ENCODE measurements at regions not wholly inside any gene's neighbourhood (a gene's known extent, or its start where the extent isn't known, plus 50 kb on each side); places are given as distances from the start of the nearest gene placed in this dataset.

DNA sequence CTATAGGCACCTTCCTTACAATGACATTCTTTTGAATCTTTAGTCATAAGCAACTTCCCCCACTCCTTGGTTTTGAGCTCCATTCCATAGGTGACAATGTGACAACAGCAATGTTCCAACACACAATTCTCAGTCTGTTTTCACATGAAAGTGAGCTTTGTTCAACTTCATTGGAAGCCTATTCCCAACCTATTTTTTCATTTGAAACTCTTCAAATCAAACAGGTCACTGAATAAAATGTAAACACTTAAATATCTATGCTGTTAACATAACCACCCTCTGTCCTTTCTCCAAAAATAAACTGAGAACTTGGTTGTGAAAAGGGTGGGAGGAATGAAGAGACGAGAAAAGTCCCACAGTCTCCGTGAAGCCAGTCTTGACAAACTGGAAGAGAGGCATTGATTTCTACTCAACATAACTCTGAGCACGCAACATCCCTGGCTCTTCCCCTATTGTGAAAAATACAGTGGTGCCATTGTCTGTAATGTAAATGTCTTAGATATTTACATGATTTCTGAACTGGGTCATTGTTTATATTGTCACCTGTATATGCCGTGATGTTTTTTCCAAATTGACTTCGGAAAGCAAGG lies 343.1 kb downstream of the TFAP2A start:
- dilution Hi-C loops (cut with HindIII; ENCODE audit: low sequenced_read_pairs, unreplicated experiment) = no loop called here
- no peak for TF ChIP-seq RFX5 (IDR thresholded peaks at IDR 0.05; ENCODE audit: low read depth, low read length)
- TF ChIP-seq MAFK (IDR thresholded peaks at IDR 0.05; ENCODE audit: low read depth, low read length) = no peak
- TF ChIP-seq POLR2A (IDR thresholded peaks at IDR 0.05; ENCODE audit: low read depth, low read length) = no peak
- TF ChIP-seq RAD21 (IDR thresholded peaks at IDR 0.05; ENCODE audit: low read length) = no peak
- TF ChIP-seq RCOR1 (IDR thresholded peaks at IDR 0.05; ENCODE audit: insufficient replicate concordance, low read length) = no peak
- no peak for TF ChIP-seq SMC3 (IDR thresholded peaks at IDR 0.05; ENCODE audit: low read depth, low read length)
- no peak for TF ChIP-seq MXI1 (IDR thresholded peaks at IDR 0.05; ENCODE audit: borderline replicate concordance, low read depth, low read length)
- TF ChIP-seq, protein P1, sequence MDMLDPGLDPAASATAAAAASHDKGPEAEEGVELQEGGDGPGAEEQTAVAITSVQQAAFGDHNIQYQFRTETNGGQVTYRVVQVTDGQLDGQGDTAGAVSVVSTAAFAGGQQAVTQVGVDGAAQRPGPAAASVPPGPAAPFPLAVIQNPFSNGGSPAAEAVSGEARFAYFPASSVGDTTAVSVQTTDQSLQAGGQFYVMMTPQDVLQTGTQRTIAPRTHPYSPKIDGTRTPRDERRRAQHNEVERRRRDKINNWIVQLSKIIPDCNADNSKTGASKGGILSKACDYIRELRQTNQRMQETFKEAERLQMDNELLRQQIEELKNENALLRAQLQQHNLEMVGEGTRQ (IDR thresholded peaks at IDR 0.05; ENCODE audit: low read depth, low read length) = no peak
- TF ChIP-seq CEBPB (IDR thresholded peaks at IDR 0.05; ENCODE audit: low read depth, low read length) = no peak
- TF ChIP-seq, protein P2, sequence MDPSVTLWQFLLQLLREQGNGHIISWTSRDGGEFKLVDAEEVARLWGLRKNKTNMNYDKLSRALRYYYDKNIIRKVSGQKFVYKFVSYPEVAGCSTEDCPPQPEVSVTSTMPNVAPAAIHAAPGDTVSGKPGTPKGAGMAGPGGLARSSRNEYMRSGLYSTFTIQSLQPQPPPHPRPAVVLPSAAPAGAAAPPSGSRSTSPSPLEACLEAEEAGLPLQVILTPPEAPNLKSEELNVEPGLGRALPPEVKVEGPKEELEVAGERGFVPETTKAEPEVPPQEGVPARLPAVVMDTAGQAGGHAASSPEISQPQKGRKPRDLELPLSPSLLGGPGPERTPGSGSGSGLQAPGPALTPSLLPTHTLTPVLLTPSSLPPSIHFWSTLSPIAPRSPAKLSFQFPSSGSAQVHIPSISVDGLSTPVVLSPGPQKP (IDR thresholded peaks at IDR 0.05; ENCODE audit: borderline replicate concordance, low read depth, low read length) = no peak
- TF ChIP-seq, protein P3, sequence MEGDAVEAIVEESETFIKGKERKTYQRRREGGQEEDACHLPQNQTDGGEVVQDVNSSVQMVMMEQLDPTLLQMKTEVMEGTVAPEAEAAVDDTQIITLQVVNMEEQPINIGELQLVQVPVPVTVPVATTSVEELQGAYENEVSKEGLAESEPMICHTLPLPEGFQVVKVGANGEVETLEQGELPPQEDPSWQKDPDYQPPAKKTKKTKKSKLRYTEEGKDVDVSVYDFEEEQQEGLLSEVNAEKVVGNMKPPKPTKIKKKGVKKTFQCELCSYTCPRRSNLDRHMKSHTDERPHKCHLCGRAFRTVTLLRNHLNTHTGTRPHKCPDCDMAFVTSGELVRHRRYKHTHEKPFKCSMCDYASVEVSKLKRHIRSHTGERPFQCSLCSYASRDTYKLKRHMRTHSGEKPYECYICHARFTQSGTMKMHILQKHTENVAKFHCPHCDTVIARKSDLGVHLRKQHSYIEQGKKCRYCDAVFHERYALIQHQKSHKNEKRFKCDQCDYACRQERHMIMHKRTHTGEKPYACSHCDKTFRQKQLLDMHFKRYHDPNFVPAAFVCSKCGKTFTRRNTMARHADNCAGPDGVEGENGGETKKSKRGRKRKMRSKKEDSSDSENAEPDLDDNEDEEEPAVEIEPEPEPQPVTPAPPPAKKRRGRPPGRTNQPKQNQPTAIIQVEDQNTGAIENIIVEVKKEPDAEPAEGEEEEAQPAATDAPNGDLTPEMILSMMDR (conservative IDR thresholded peaks at IDR 0.05; ENCODE audit: low read depth, low read length) = no peak
- no peak for TF ChIP-seq CHD1 (IDR thresholded peaks at IDR 0.05; ENCODE audit: low read depth, low read length)
- H3K79me1 ChIP-seq (ENCODE audit: low read depth in 1 of 2, low read length in 2 of 2) = no peaks in the 10 kb centered on the region

More for the DNA sequence above, 343.1 kb downstream of the TFAP2A start:
- H2BK15ac ChIP-seq (ENCODE audit: low read depth, low read length) = no peak overlapping the region
- no peak overlapping the region for H3K27ac ChIP-seq (ENCODE audit: insufficient read depth, low read length)
- no peak overlapping the region for H3K23ac ChIP-seq (ENCODE audit: low read depth, low read length)
- intact Hi-C loops (cut with micrococcal nuclease) (no loop called here), in situ Hi-C loops (cut with MboI; ENCODE audit: low sequenced_read_pairs) (no loop called here)
- H3K4me1 ChIP-seq (ENCODE audit: control insufficient read depth, insufficient read depth, low read length) = no peaks in the 10 kb centered on the region
- ATAC-seq (ENCODE audit: low read depth) = no peak
- H3K36me3 ChIP-seq (ENCODE audit: control insufficient read depth, insufficient read depth, low read length) = no peaks in the 10 kb centered on the region
- no peak overlapping the region for H3K4ac ChIP-seq (ENCODE audit: low read depth, low read length)
- no peak overlapping the region for H3K14ac ChIP-seq (replicated peaks; ENCODE audit: low read depth, low read length)
- no peak overlapping the region for H3K4me3 ChIP-seq (ENCODE audit: insufficient read depth, low read depth, low read length)
- no peak overlapping the region for H4K5ac ChIP-seq (ENCODE audit: low read depth, low read length)
- no peak overlapping the region for H2AK5ac ChIP-seq (ENCODE audit: low read depth, low read length)
- H4K8ac ChIP-seq (ENCODE audit: low read depth in 2 of 2, low read length in 2 of 2) = no peak overlapping the region
- no peak overlapping the region for H3K56ac ChIP-seq (ENCODE audit: extremely low read depth, insufficient read depth, low read length)
- no peaks in the 10 kb centered on the region for H3K27me3 ChIP-seq (ENCODE audit: control insufficient read depth, insufficient read depth, low read length)
- H2BK20ac ChIP-seq (ENCODE audit: low read depth, low read length) = no peak overlapping the region
- H3K18ac ChIP-seq (ENCODE audit: low read depth, low read length) = no peak overlapping the region
- no TSS peak for BruUV-seq (replicated peaks)
- no peak overlapping the region for H2BK5ac ChIP-seq (ENCODE audit: low read depth, low read length, poor library complexity, severe bottlenecking)
- POLR2A ChIA-PET (ENCODE audit: unreplicated experiment) = no interaction called here
- no peaks in the 10 kb centered on the region for H4K20me1 ChIP-seq (ENCODE audit: insufficient read depth, low read length)
- no peak overlapping the region for H4K91ac ChIP-seq (ENCODE audit: insufficient read depth, low read depth, low read length)
- no peak overlapping the region for H3K9ac ChIP-seq (ENCODE audit: low read depth, low read length)
- WGBS, 2 experiments (ENCODE audit: extremely low coverage in 2 of 2, insufficient read length in 1 of 2) = no CpG with 5 or more reads among the region's 5 CpGs
- no peak overlapping the region for H3K4me2 ChIP-seq (ENCODE audit: low read depth, low read length)
- no peak overlapping the region for H2BK120ac ChIP-seq (ENCODE audit: low read depth, low read length)
- DNase-seq = no peak
- no peak overlapping the region for H2AK9ac ChIP-seq (replicated peaks; ENCODE audit: low read depth, low read length, poor library complexity)
- H3K9me1 ChIP-seq (ENCODE audit: insufficient read depth, low read length) = no peaks in the 10 kb centered on the region
- H3K9me3 ChIP-seq (ENCODE audit: control insufficient read depth, insufficient read depth, low read length) = peaks cover 4% of the 10 kb centered on the region; the same call in 1 of the 2 replicates
- H2AFZ ChIP-seq (replicated peaks; ENCODE audit: low read length, poor library complexity) = no peak overlapping the region
- CTCF ChIA-PET = no interaction called here
